ENCODE measurements at regions not wholly inside any gene's neighbourhood (a gene's known extent, or its start where the extent isn't known, plus 50 kb on each side); places are given as distances from the start of the nearest gene placed in this dataset.

DNA sequence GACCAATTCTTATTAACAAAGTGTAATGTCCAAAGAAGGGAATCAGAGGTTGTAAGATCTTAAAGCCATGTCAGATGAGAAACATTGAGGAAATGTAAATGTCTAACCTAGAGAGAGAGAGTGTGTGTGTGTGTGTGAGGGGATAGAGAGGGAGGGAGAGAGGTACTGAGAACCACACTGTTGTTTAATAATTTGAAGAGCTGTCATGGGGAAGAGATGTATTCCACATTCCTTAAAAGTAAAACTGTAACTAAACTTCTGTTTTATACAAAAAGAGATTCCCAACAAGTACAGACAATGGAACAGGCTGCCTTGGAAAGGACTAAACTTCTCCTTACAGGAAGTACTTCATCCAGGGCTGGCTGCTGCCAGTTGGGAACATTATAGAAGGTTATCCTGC lies 68.9 kb upstream of the BOC start:
- DNase-seq: no peak

DNA sequence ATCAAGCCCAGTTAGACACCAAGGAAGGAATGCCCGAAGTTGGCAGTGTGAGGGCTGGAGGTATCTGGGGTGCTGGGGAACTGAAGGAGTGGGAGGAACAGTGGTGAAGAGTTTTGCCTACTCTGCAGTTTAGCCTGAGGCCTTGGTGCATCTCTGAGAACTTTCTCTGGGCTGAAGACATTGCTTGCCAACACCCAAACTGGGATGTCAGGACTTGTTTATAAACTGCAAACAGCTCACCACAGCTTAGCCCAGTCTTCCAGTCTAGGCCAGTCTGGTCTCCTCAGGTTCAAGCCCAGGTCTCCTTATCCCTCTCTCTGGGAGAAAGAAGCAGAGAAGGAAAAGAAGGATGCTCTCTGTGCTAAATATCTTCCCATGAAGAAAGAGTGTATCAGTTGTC lies 68.0 kb upstream of the BOC start:
- no peak for DNase-seq

DNA sequence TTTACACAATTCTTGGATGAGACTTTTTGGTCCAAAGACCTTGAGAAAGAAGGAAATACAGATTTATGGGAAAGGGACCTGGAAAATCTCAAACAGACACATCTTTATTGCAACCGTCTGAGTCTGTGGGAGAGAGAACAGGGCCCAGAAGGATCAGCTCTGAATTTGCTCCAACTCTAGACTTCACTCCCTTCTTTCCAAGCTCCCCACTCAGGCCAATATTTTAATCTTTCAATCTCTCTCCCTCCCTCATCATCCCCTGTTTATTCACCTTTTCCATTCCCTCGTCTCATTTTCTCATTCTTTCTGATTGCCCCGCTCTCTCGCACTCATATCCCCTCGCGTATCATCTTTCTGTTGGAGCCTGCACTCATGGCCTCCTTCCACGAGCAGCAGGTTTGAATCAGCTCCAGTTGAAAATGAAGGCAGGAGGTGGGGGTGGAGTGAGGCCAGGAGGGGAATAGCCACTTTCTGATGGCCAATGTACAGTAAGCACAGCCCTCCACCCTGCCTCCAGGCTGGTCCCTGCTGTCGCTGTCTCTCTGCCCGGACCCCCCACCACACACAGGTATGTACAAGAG lies 63.6 kb upstream of the BOC start:
- no peak for DNase-seq

DNA sequence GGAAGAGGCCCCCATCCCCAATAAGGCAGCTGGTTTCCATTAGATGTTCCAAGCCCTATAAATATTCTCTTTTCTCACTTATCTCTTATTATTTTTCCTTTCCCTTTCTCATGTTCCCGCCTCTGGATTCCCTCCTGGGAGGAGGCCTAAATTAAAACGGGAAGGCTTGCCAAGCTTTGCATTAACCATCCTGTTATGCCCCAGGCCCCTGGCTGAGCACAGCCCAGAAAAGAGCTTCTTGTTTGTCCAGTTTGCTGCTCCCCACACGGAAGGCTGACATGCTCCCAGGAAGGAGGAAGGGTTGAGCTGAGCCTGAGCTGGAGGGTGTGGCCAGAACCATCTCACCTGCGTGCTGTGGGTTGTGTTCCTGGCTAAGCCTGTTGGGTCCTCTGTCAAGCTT lies 63.1 kb upstream of the BOC start:
- no peak for DNase-seq

DNA sequence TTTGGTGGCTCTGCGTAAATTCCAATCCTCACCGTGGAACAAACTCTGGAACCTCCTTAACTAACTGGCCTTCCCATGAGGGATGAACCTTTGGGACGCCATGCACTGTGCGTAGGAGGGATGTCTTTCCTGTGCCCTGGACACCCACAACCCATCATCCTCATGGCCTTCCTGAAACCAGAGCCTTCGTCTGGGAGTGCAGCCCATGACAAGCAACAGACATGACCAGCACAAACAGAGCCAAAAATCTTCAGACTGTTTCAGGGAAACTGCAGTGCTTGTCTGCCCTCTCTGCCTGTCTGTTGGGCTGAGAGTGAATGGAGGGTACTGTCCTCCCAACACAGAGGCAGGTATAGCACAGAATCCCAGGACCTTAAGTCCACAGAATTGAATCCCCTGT lies 61.1 kb upstream of the BOC start:
- no peak for DNase-seq

DNA sequence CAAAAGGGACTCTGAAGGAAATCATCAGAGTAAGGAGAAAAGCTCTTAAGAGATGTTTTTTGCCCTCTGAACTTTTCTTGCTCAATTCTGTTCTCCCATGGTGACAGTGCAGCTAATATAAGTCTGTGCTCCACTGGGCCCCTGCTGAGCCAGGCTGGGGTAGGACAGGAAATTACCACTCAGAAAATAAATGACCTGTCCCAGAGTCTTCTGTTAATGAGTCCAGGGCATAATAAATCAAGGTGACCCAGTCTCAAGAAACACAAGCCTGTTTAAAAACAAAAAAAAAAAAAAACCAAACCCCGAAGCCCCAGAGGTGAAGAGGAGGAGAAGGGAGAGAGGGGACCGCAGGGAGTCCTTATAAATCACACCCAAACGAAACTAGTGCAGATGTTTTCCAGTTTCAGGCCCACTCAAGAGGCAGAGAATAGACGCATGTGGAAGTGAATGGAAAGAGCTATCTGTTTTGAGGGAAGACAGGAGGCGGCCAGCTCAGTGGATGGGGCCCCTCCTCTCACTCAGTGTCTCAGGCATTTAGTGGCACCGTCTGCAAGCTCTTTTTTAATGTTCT lies 59.8 kb upstream of the BOC start:
- no peak for DNase-seq

DNA sequence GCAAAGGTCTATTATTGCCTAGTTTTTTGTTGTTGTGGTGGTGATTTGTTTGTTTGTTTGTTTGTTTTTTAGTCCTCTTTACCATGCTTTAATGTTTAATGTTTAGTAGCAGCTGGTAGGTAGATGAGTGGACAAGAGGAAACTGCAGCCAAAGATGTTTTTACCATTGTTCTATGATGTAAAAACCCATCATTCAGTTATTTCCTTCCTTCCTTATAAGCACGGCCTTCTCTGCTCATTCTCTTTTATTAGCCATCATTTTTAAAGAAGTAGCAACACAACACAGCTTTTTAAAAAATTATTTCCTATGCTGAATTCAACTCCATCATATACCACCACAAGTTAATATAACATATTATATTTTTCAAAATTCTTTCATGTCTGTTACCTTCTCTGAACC lies 58.5 kb upstream of the BOC start:
- no peak for DNase-seq

DNA sequence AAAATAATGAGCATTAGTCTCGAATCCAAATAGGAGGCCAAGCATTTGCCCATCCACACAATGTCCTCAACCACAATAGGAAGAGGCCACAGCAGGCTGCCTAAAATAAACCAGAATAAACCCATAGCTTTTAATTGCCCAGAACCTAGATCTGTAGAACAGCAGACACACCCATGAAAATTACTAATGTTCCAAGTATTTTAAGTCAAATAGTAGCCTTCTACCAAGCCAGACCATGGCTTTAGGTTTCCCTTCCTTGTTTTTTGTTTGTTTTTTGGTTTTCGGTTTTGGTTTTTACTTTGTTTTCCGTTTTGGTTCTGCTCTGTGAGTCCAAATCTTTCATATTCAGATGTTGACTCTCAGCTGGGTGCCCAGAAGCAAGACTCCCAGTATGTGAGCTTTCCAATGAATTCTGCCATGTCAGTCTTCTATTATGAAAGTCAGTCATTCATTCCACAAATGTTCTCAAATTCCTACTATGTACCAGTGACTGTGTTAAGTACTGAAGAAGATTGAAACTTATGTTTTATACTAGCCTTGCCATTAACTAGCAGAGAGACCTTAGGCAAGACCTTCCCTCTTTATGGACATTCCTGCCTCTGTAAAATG lies 57.8 kb upstream of the BOC start:
- DNase-seq: no peak

DNA sequence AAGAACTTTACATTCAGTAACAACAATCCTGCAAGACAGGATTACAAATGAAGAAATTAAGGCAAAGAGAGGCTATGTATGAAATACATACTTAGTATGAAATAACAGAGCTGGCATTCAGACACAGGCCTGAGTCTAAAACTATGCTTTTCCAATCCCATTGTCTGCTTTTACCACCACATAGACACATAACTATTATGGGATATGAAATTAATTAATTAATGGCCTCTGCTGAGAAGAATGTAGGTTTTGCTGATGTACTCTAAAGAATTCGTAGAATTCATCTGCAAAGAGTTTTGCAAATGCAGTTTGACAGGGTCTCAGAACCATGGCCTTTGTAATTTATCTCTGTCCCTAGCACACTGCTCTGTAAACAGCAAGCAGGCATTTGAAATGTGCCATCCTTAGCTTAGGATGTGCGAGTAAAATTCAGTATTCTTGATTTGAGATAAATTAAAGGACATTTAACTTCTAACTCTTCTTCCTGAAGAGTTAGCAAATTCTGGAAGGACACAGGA lies 54.5 kb upstream of the BOC start:
- no peak for DNase-seq

DNA sequence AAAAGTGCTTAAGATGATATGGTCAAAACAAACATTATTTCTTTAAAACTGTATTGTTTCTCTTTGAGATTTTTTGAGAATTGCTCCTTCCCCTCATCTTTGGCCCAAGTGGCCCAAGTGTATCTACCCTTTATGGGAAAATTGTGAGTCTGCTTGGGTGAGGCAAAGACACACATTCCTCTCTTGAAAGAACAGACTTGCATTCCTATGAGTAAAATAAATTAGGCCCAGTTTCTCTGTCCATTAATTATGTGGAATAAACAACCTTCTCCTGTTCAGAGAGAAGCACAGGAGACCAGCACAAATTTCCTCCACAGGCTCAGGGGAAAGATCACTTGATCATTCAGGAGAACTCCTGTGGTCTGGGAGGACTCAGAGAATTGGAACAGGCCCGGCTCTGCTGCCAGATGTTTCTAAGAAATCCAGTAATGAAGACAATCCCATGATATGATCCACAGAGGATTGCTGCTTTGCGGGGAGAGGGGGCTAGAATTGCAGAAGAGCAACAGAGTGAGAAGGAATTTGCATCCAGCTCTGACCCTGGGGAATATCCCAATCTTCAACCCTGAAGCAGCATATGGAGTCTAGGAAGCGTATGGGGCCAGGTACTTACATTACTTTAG lies 53.8 kb upstream of the BOC start:
- no peak for DNase-seq

DNA sequence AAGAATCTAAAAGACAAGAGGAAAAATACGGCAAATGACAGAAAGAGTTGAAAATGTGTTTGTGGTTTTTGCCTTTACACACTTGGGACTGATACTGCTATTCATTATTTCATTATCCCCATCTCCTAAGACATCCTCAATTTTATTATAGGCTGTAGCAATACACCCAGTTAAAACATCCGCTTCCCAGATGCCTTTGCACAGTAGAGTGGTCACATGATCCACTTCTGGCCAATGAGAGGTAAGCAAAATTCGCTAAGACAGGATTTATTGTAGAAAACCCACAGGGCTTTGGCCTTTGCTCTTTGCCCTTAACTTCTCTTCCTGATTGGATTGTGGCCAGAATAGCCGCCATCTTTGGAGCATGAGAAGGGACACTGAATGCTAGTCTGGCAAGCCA lies 53.2 kb upstream of the BOC start:
- no peak for DNase-seq
